K562 (cell line): ENCODE measurements at regions not wholly inside any gene's neighbourhood (a gene's known extent, or its start where the extent isn't known, plus 50 kb on each side); places are given as distances from the start of the nearest gene placed in this dataset.

Experiments used
- ATAC-seq: fragments of 200-7000 bp; cut with Tn5 transposase; 3 replicates; pipeline ENCODE4 v1.9.1; 2020; ENCODE audit warnings: moderate library complexity
- BruUV-seq: library from RNA; stranded (reverse); fragments of 400-500 nt; replicated peaks from 2 replicates; lab custom pipeline; 2021; lab: Mats Ljungman, UMichigan
- CTCF ChIA-PET: fragments of 300-600 bp; formaldehyde crosslinking; extraction: SDS; loops from one replicate; lab custom pipeline; 2021; ENCODE audit warnings: low intra/inter-chr PET ratio; lab: Yijun Ruan, JAX
- POLR2A ChIA-PET: fragments of 300-600, 350-650 bp; sonication (Branson Sonifier 250); formaldehyde crosslinking; extraction: SDS; loops from one replicate; lab custom pipeline; 2021; ENCODE audit warnings: antibody characterized with exemption, inconsistent platforms; lab: Yijun Ruan, JAX
- DNase-seq, 4 experiments: peaks; one replicate each; pipeline versions ENCODE4 v3.0.0 to v3.0.0-alpha.2; 2011 to 2018; ENCODE audit warnings: low spot score in 3 of 4, mixed read lengths in 3 of 4; ENCODE audit errors: extremely low read depth in 1 of 4
- FAIRE-seq: peaks from 2 replicates; lab custom pipeline; 2011; peaks lifted over from hg19 to GRCh38; lab: Jason Lieb, UNC
- H2AFZ ChIP-seq: 2 replicates; pipeline ENCODE4 v1.6.0; 2011; ENCODE audit warnings: low read depth, low read length, control low read depth, inconsistent platforms
- H3K27ac ChIP-seq: fragments of 200-600 bp; 3 replicates; pipeline ENCODE4 v1.8.0; 2011; ENCODE audit warnings: low read depth, mild to moderate bottlenecking, control low read depth, inconsistent platforms, low read length, moderate library complexity, mixed read lengths; ENCODE audit errors: extremely low read depth
- H3K27me3 ChIP-seq, 2 experiments: fragments of 300-600 bp in 1 of 2; 2 replicates in 1 of 2; 3 replicates in 1 of 2; pipeline versions ENCODE4 v1.6.0 to v1.8.0; 2011; ENCODE audit warnings: inconsistent platforms in 2 of 2, low read length in 2 of 2, mild to moderate bottlenecking in 1 of 2, mixed read lengths in 1 of 2, moderate library complexity in 1 of 2; ENCODE audit not compliant: control insufficient read depth in 2 of 2, insufficient read depth in 2 of 2
- H3K36me3 ChIP-seq: fragments of 300-600 bp; 3 replicates; pipeline ENCODE4 v1.8.0; 2011; ENCODE audit warnings: mild to moderate bottlenecking, low read length, inconsistent platforms; ENCODE audit not compliant: control insufficient read depth, insufficient read depth
- H3K4me1 ChIP-seq, 2 experiments: fragments of 200-600 bp in 1 of 2; replicated peaks in 1 of 2; 2 replicates in 1 of 2; 3 replicates in 1 of 2; pipeline versions ENCODE4 v1.5.1 to v1.8.0; 2011; ENCODE audit warnings: inconsistent platforms in 2 of 2, low read length in 2 of 2, mild to moderate bottlenecking in 1 of 2, mixed read lengths in 1 of 2, moderate library complexity in 1 of 2; ENCODE audit not compliant: control insufficient read depth in 2 of 2, insufficient read depth in 2 of 2
- H3K4me2 ChIP-seq: 2 replicates; pipeline ENCODE4 v1.6.1; 2011; ENCODE audit warnings: low read length, control low read depth, inconsistent platforms, mixed read lengths; ENCODE audit not compliant: insufficient read depth
- H3K4me3 ChIP-seq: fragments of 200-600 bp; sonication (generic), shearing (Covaris generic); 2 replicates; pipeline ENCODE4 v1.5.1; 2016; ENCODE audit warnings: control low read depth, inconsistent platforms
- H3K79me2 ChIP-seq: fragments of 200-600 bp; 3 replicates; pipeline ENCODE4 v1.8.0; 2011; ENCODE audit warnings: low read length, inconsistent platforms; ENCODE audit not compliant: control insufficient read depth, insufficient read depth
- H3K9ac ChIP-seq, 2 experiments: 2 replicates each; pipeline versions ENCODE4 v1.6.0 to v1.6.1; 2011; ENCODE audit warnings: low read depth in 2 of 2, low read length in 2 of 2, control low read depth in 1 of 2, inconsistent platforms in 1 of 2, mild to moderate bottlenecking in 1 of 2, mixed read lengths in 1 of 2; ENCODE audit not compliant: insufficient read depth in 1 of 2
- H3K9me1 ChIP-seq: one replicate; pipeline ENCODE4 v1.6.0; 2011; ENCODE audit warnings: inconsistent platforms, mild to moderate bottlenecking, low read length, moderate library complexity; ENCODE audit not compliant: control insufficient read depth, insufficient read depth
- H3K9me3 ChIP-seq: replicated peaks from 2 replicates; pipeline ENCODE4 v1.5.1; 2011; ENCODE audit warnings: low read depth, low read length, inconsistent platforms; ENCODE audit not compliant: control insufficient read depth, insufficient read depth
- H4K20me1 ChIP-seq: replicated peaks from 2 replicates; pipeline ENCODE4 v1.6.1; 2011; ENCODE audit warnings: low read length, inconsistent platforms, mixed read lengths; ENCODE audit not compliant: control insufficient read depth, insufficient read depth
- CBFA2T2 ChIP-seq: fragments of 450-650 bp; conservative IDR thresholded peaks from 2 replicates; pipeline ENCODE4 v1.6.1; 2017; ENCODE audit warnings: mild to moderate bottlenecking
- CBFB ChIP-seq: sonication (generic); formaldehyde crosslinking; IDR thresholded peaks from 2 replicates; pipeline ENCODE4 v1.4.0; 2020; ENCODE audit warnings: mild to moderate bottlenecking, missing genetic modification reagents
- CBX1 ChIP-seq: sonication (generic); IDR thresholded peaks from 2 replicates; pipeline ENCODE4 v1.6.1; 2016; ENCODE audit warnings: antibody characterized with exemption, low read depth, mild to moderate bottlenecking
- CHCHD3 ChIP-seq: fragments of 250-450 bp; sonication (Bioruptor Pico); IDR thresholded peaks from 2 replicates; pipeline ENCODE4 v2.1.2; 2022; ENCODE audit warnings: mild to moderate bottlenecking
- CHD4 ChIP-seq: fragments of 200-600 bp; sonication (generic); IDR thresholded peaks from 3 replicates; pipeline ENCODE4 v1.6.1; 2012; ENCODE audit warnings: low read depth, mild to moderate bottlenecking, mixed read lengths, low read length, inconsistent platforms; ENCODE audit not compliant: insufficient read depth, insufficient replicate concordance, poor library complexity, severe bottlenecking
- CXXC5 ChIP-seq: fragments of 250-450 bp; sonication (Bioruptor Pico); IDR thresholded peaks from 2 replicates; pipeline ENCODE4 v1.8.0; 2022; ENCODE audit warnings: inconsistent platforms, mild to moderate bottlenecking, moderate library complexity
- EWSR1 ChIP-seq: fragments of 450-650 bp; IDR thresholded peaks from 2 replicates; pipeline ENCODE4 v1.6.1; 2018; ENCODE audit warnings: borderline replicate concordance, mild to moderate bottlenecking, low read depth, moderate library complexity; ENCODE audit not compliant: partially characterized antibody
- FOXJ3 ChIP-seq: sonication (generic); formaldehyde crosslinking; IDR thresholded peaks from 2 replicates; pipeline ENCODE4 v1.4.0; 2020; ENCODE audit warnings: mild to moderate bottlenecking, missing genetic modification reagents
- KLF1 ChIP-seq: fragments of 450-650 bp; IDR thresholded peaks from 2 replicates; pipeline ENCODE4 v1.6.1; 2016; ENCODE audit warnings: missing genetic modification characterization, missing compliant biosample characterization
- NONO ChIP-seq, 2 experiments: fragments of 200-400 bp in 1 of 2; fragments of 450-650 bp in 1 of 2; formaldehyde crosslinking in 1 of 2; IDR thresholded peaks; 2 replicates each; pipeline ENCODE4 v1.6.1; 2017; ENCODE audit warnings: low read depth in 2 of 2, mild to moderate bottlenecking in 2 of 2, moderate library complexity in 2 of 2, low read length in 1 of 2
- RFX1 ChIP-seq: fragments of 450-650 bp; IDR thresholded peaks from 2 replicates; pipeline ENCODE4 v1.6.1; 2016; ENCODE audit warnings: mild to moderate bottlenecking, moderate library complexity
- RNF219 ChIP-seq: fragments of 250-450 bp; sonication (Bioruptor Pico); IDR thresholded peaks from 2 replicates; pipeline ENCODE4 v1.5.0; 2022; ENCODE audit warnings: mild to moderate bottlenecking
- SAP30 ChIP-seq: fragments of 200-600 bp; sonication (generic); IDR thresholded peaks from 2 replicates; pipeline ENCODE4 v1.6.1; 2012; ENCODE audit warnings: borderline replicate concordance, low read depth, mild to moderate bottlenecking, moderate library complexity, low read length, control low read depth, inconsistent platforms; ENCODE audit not compliant: insufficient read depth, poor library complexity, severe bottlenecking
- TFAP4 ChIP-seq: sonication (generic); formaldehyde crosslinking; IDR thresholded peaks from 2 replicates; pipeline ENCODE4 v1.8.0; 2022; ENCODE audit warnings: missing genetic modification reagents, mild to moderate bottlenecking, moderate library complexity, borderline replicate concordance
- ZNF134 ChIP-seq: fragments of 250-450 bp; sonication (Bioruptor Pico); conservative IDR thresholded peaks from 2 replicates; pipeline ENCODE4 v1.4.0; 2020
- ZNF175 ChIP-seq: fragments of 200-800 bp; sonication (Bioruptor generic); IDR thresholded peaks from 2 replicates; pipeline ENCODE4 v1.6.1; 2016; ENCODE audit warnings: low read depth, mild to moderate bottlenecking, missing genetic modification characterization, missing compliant biosample characterization
- ZNF311 ChIP-seq: fragments of 250-450 bp; sonication (Bioruptor Pico); IDR thresholded peaks from 2 replicates; pipeline ENCODE4 v1.4.0; 2020; ENCODE audit warnings: mild to moderate bottlenecking, moderate library complexity
- ZSCAN29 ChIP-seq: fragments of 450-650 bp; IDR thresholded peaks from 2 replicates; pipeline ENCODE4 v1.6.1; 2017
- WGBS: fragments of 100-300 bp; shearing (Covaris generic); methylation state at CpG from one replicate; pipeline ENCODE4 v1.1.6; 2016; ENCODE audit warnings: low coverage, mixed read lengths; ENCODE audit not compliant: insufficient coverage; ENCODE audit errors: missing lambda C conversion rate; 5-methylcytosine and 5-hydroxymethylcytosine counted together
- in situ Hi-C: fragments of 300-500 bp; cut with MboI; formaldehyde crosslinking; loops from 4 replicates; pipeline ENCODE4 v1.15.0; 2018; ENCODE audit warnings: inconsistent platforms, mixed read lengths
- intact Hi-C: fragments of 100-400 bp; cut with micrococcal nuclease; formaldehyde crosslinking; loops from 2 replicates; pipeline ENCODE4 v1.14.2; 2022

- in situ Hi-C loops (no loop called here), intact Hi-C loops (no loop called here)
- Histone ChIP-seq H3K4me2 (no peak overlapping the region), H3K9me1 (no peaks in the 10 kb centered on the region), H2AFZ (no peak overlapping the region), H3K4me3 (no peak overlapping the region), H3K4me1 (no peaks in the 10 kb centered on the region), H3K27ac (no peak overlapping the region), H3K9ac (no peak overlapping the region), H4K20me1 (no peaks in the 10 kb centered on the region), H3K27me3 (no peaks in the 10 kb centered on the region), H3K79me2 (no peaks in the 10 kb centered on the region), H3K9me3 (no peaks in the 10 kb centered on the region), H3K36me3 (no peaks in the 10 kb centered on the region)
- ATAC-seq = no peak
- CTCF ChIA-PET = no interaction called here
- DNase-seq = no peak
- FAIRE-seq = no peak
- POLR2A ChIA-PET = no interaction called here
- BruUV-seq = no TSS peak
- WGBS = 0% methylated on average over 2 of the region's 2 CpGs
- TF ChIP-seq KLF1 (no peak), CXXC5 (CRISPR knock-in tag) (no peak), CBX1 (no peak), EWSR1 (no peak), NONO (IDR thresholded peaks at IDR 0.05; ENCODE audit: low read depth in 2 of 2, low read length in 1 of 2) (no peak), FOXJ3 (CRISPR knock-in tag) (no peak), ZSCAN29 (no peak), ZNF175 (no peak), CHCHD3 (no peak), SAP30 (no peak), CBFB (CRISPR knock-in tag) (no peak), RNF219 (CRISPR knock-in tag) (no peak), CBFA2T2 (no peak), CHD4 (no peak), ZNF134 (no peak), ZNF311 (no peak), TFAP4 (CRISPR knock-in tag) (no peak), RFX1 (no peak)
These were observed 485.5 kb downstream of the NAF1 start for GRCh38 chr4:162681212-162681611.
